Endodermal cell (in vitro differentiated cells): ENCODE measurements at regions not wholly inside any gene's neighbourhood (a gene's known extent, or its start where the extent isn't known, plus 50 kb on each side); places are given as distances from the start of the nearest gene placed in this dataset.

Experiments
- DNase-seq: peaks from one replicate; pipeline ENCODE4 v3.0.0-alpha.2; 2017
- H3K27ac ChIP-seq: 2 replicates; pipeline ENCODE4 v1.5.1; 2013; ENCODE audit warnings: mild to moderate bottlenecking, low read depth, low read length, moderate library complexity
- H3K27me3 ChIP-seq: 2 replicates; pipeline ENCODE4 v1.6.1; 2013; ENCODE audit warnings: mild to moderate bottlenecking, low read length, moderate library complexity; ENCODE audit not compliant: insufficient read depth, control insufficient read depth, poor library complexity, severe bottlenecking
- H3K36me3 ChIP-seq: 2 replicates; pipeline ENCODE4 v1.7.0; 2013; ENCODE audit warnings: mild to moderate bottlenecking, low read length, moderate library complexity; ENCODE audit not compliant: control insufficient read depth, insufficient read depth
- H3K4me1 ChIP-seq: one replicate; pipeline ENCODE4 v1.7.0; 2013; ENCODE audit warnings: low read length; ENCODE audit not compliant: control insufficient read depth, insufficient read depth
- H3K4me3 ChIP-seq: 2 replicates; pipeline ENCODE4 v1.5.1; 2013; ENCODE audit warnings: mild to moderate bottlenecking, low read length, moderate library complexity
- H3K9ac ChIP-seq: 2 replicates; pipeline ENCODE4 v1.6.1; 2013; ENCODE audit warnings: mild to moderate bottlenecking, low read length, moderate library complexity; ENCODE audit not compliant: poor library complexity, severe bottlenecking; ENCODE audit errors: extremely low read depth
- H3K9me3 ChIP-seq: 2 replicates; pipeline ENCODE4 v1.6.1; 2013; ENCODE audit warnings: mild to moderate bottlenecking, low read length, moderate library complexity; ENCODE audit not compliant: control insufficient read depth
- H3K27ac Mint-ChIP-seq: 2 replicates; pipeline ENCODE4 v1.8.0; 2020; ENCODE audit warnings: mixed read lengths
- H3K27me3 Mint-ChIP-seq: 2 replicates; pipeline ENCODE4 v1.8.0; 2021; ENCODE audit warnings: mild to moderate bottlenecking, mixed read lengths; ENCODE audit not compliant: insufficient read depth
- H3K36me3 Mint-ChIP-seq: 2 replicates; pipeline ENCODE4 v1.8.0; 2020; ENCODE audit warnings: low read depth, mixed read lengths
- H3K4me1 Mint-ChIP-seq: 2 replicates; pipeline ENCODE4 v1.8.0; 2020; ENCODE audit warnings: mixed read lengths
- H3K4me3 Mint-ChIP-seq: 2 replicates; pipeline ENCODE4 v1.8.0; 2020; ENCODE audit warnings: mild to moderate bottlenecking, moderate library complexity, mixed read lengths
- H3K9me3 Mint-ChIP-seq: 2 replicates; pipeline ENCODE4 v1.8.0; 2020; ENCODE audit warnings: mild to moderate bottlenecking, mixed read lengths
- WGBS, 2 experiments: methylation state at CpG; one replicate each; pipeline versions ENCODE4 v1.1.5 to v1.1.7; 2013; ENCODE audit warnings: missing lambda C conversion rate in 2 of 2, mixed read lengths in 1 of 2; ENCODE audit not compliant: insufficient coverage in 1 of 2, insufficient read length in 1 of 2; 5-methylcytosine and 5-hydroxymethylcytosine counted together
- TF ChIP-seq, protein P1 (sequence below): fragments of 200-600 bp; sonication (generic); conservative IDR thresholded peaks from 2 replicates; pipeline ENCODE4 v1.5.0; 2021; ENCODE audit warnings: antibody characterized with exemption, mild to moderate bottlenecking

DNA sequence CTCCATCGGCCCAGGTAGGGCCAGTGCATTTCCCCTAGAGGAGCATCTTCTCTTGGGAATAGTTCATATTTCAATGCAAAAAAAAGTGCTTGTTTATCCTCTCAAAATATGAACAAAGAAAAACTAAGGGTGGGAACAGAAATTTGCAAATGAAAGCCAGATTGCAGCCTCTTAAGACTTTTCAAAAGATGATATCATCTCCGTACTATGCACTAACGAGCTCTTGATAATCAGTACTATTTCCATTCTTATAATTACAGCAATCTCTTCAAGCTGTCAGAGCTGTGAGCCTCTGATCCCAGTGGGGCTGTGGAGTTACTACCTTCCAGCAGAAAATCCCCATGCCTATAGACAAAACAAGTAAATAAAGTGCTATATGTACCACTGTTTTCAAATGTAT is 77.1 kb downstream of the SOD2 start:
- Histone ChIP-seq H3K4me3 (no peak overlapping the region), H3K9me3 (peaks cover 27% of the 10 kb centered on the region), H3K27ac (no peak overlapping the region), H3K36me3 (no peaks in the 10 kb centered on the region), H3K9ac (no peak overlapping the region), H3K27me3 (no peaks in the 10 kb centered on the region), H3K4me1 (no peaks in the 10 kb centered on the region)
- Mint-ChIP-seq H3K27me3 (peaks cover 2% of the 10 kb centered on the region), H3K27ac (no peak overlapping the region), H3K36me3 (no peaks in the 10 kb centered on the region), H3K9me3 (peaks cover 34% of the 10 kb centered on the region), H3K4me1 (no peaks in the 10 kb centered on the region), H3K4me3 (no peak overlapping the region)
- TF ChIP-seq, protein P1, sequence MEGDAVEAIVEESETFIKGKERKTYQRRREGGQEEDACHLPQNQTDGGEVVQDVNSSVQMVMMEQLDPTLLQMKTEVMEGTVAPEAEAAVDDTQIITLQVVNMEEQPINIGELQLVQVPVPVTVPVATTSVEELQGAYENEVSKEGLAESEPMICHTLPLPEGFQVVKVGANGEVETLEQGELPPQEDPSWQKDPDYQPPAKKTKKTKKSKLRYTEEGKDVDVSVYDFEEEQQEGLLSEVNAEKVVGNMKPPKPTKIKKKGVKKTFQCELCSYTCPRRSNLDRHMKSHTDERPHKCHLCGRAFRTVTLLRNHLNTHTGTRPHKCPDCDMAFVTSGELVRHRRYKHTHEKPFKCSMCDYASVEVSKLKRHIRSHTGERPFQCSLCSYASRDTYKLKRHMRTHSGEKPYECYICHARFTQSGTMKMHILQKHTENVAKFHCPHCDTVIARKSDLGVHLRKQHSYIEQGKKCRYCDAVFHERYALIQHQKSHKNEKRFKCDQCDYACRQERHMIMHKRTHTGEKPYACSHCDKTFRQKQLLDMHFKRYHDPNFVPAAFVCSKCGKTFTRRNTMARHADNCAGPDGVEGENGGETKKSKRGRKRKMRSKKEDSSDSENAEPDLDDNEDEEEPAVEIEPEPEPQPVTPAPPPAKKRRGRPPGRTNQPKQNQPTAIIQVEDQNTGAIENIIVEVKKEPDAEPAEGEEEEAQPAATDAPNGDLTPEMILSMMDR: no peak
- DNase-seq: no peak
- WGBS, 2 experiments: 77 to 100% methylated on average over 2 to 3 of the region's 3 CpGs

DNA sequence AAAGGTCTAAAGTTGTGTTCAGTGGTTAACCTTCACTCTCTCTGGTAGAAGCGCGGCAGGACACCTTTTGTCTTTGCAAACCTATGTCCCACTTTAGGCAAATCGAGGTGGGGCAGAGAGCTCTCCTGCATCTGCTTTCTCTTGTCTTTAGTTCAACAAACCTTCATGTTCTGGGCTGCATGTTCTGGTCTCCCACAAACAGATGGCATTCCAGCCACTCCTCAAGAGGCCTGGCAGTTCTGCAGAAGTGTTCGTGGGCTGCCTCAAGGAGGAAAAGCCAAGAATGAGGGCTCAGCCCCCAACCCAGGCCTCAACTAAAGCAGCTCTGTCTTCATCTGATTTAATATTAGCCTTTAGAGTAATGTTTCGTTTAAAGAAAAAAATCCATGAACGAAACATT is 82.2 kb downstream of the SOD2 start:
- TF ChIP-seq, protein P1: no peak
- H3K36me3 Mint-ChIP-seq: no peaks in the 10 kb centered on the region
- no peaks in the 10 kb centered on the region for H3K4me1 Mint-ChIP-seq
- Histone ChIP-seq H3K27me3 (no peaks in the 10 kb centered on the region), H3K9ac (no peak overlapping the region), H3K4me3 (no peak overlapping the region), H3K36me3 (no peaks in the 10 kb centered on the region), H3K27ac (no peak overlapping the region), H3K9me3 (peaks cover 9% of the 10 kb centered on the region), H3K4me1 (no peaks in the 10 kb centered on the region)
- no peak overlapping the region for H3K27ac Mint-ChIP-seq
- no peaks in the 10 kb centered on the region for H3K27me3 Mint-ChIP-seq
- no peak for DNase-seq
- 83 to 91% methylated on average over 3 to 6 of the region's 6 CpGs for WGBS, 2 experiments
- H3K4me3 Mint-ChIP-seq: no peak overlapping the region
- peaks cover 10% of the 10 kb centered on the region for H3K9me3 Mint-ChIP-seq

DNA sequence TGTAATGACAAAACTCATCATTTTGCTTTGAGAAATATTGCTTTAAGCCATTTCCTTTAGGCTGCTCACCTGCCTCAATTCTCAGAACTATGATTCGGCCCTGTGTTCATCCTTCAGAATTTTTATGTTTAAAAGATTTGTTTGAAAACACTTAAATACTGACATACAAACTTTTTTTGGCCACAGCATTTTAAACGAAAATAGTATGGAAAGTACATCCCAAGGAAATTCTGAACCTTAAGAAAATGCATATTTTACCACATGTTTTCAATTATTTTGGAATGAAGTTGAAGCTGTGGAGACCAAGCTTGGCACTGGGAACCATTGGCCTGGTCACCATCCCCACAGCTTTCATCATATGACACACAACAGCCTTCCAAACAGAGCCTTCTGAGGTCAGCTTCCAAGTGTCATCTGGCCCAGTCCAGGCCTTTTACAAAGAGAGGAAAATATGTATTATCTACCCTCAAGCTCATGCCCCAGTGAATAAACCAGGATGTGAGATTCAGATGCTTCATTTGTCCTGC is 83.3 kb downstream of the SOD2 start:
- no peaks in the 10 kb centered on the region for H3K27me3 ChIP-seq
- no peak overlapping the region for H3K4me3 ChIP-seq
- DNase-seq: no peak
- no peaks in the 10 kb centered on the region for H3K36me3 ChIP-seq
- no peak overlapping the region for H3K9ac ChIP-seq
- H3K9me3 ChIP-seq: peaks cover under 1% of the 10 kb centered on the region
- Mint-ChIP-seq H3K27ac (no peak overlapping the region), H3K27me3 (no peaks in the 10 kb centered on the region), H3K4me1 (no peaks in the 10 kb centered on the region), H3K36me3 (no peaks in the 10 kb centered on the region), H3K4me3 (no peak overlapping the region), H3K9me3 (peaks cover 2% of the 10 kb centered on the region)
- no peaks in the 10 kb centered on the region for H3K4me1 ChIP-seq
- 78% methylated on average over 2 of the region's 2 CpGs; no CpG with 5 or more reads in 1 of the 2 experiments for WGBS, 2 experiments
- no peak overlapping the region for H3K27ac ChIP-seq
- TF ChIP-seq, protein P1: no peak
